Hepatocyte (in vitro differentiated cells): ENCODE measurements at regions not wholly inside any gene's neighbourhood (a gene's known extent, or its start where the extent isn't known, plus 50 kb on each side); places are given as distances from the start of the nearest gene placed in this dataset.
A peak's percentile ranks its signal among the peaks of the same experiment; 100 is the strongest.

ENCODE experiments used
- DNase-seq: peaks from one replicate; pipeline ENCODE4 v3.0.0-alpha.2; 2016; ENCODE audit warnings: low spot score
- H2AFZ ChIP-seq: fragments of 200-600 bp; sonication (generic); 2 replicates; pipeline ENCODE4 v1.6.0; 2016; ENCODE audit warnings: antibody characterized with exemption, mild to moderate bottlenecking
- H3K27ac ChIP-seq: fragments of 200-600 bp; sonication (generic); 2 replicates; pipeline ENCODE4 v1.5.1; 2016; ENCODE audit warnings: mild to moderate bottlenecking
- H3K27me3 ChIP-seq: fragments of 200-600 bp; sonication (generic); 2 replicates; pipeline ENCODE4 v1.6.1; 2016
- H3K36me3 ChIP-seq: fragments of 200-600 bp; sonication (generic); replicated peaks from 2 replicates; pipeline ENCODE4 v1.5.1; 2016; ENCODE audit warnings: low read depth; ENCODE audit not compliant: insufficient read depth
- H3K4me1 ChIP-seq: fragments of 200-600 bp; sonication (generic); 2 replicates; pipeline ENCODE4 v1.5.1; 2016; ENCODE audit warnings: mild to moderate bottlenecking, moderate library complexity; ENCODE audit not compliant: insufficient read depth
- H3K4me2 ChIP-seq: fragments of 200-600 bp; sonication (generic); 2 replicates; pipeline ENCODE4 v1.6.0; 2016
- H3K4me3 ChIP-seq: fragments of 200-600 bp; sonication (generic); 2 replicates; pipeline ENCODE4 v1.5.1; 2016; ENCODE audit warnings: mild to moderate bottlenecking
- H3K79me2 ChIP-seq: fragments of 200-600 bp; sonication (generic); 2 replicates; pipeline ENCODE4 v1.6.0; 2017; ENCODE audit warnings: mild to moderate bottlenecking
- H3K9me2 ChIP-seq: fragments of 200-600 bp; sonication (generic); replicated peaks from 2 replicates; pipeline ENCODE4 v1.6.0; 2017; ENCODE audit warnings: mild to moderate bottlenecking; ENCODE audit not compliant: insufficient read depth
- H3K9me3 ChIP-seq: fragments of 200-600 bp; sonication (generic); 2 replicates; pipeline ENCODE4 v1.5.1; 2016; ENCODE audit warnings: low read depth, mild to moderate bottlenecking
- H4K20me1 ChIP-seq: fragments of 200-600 bp; sonication (generic); 2 replicates; pipeline ENCODE4 v1.6.0; 2016; ENCODE audit warnings: mild to moderate bottlenecking; ENCODE audit not compliant: insufficient read depth, poor library complexity, severe bottlenecking
- EZH2 ChIP-seq: fragments of 200-600 bp; sonication (generic); IDR thresholded peaks from 2 replicates; pipeline ENCODE4 v1.6.1; 2016; ENCODE audit warnings: antibody characterized with exemption, mild to moderate bottlenecking, borderline replicate concordance
- EZH2phosphoT487 ChIP-seq: fragments of 200-600 bp; sonication (generic); IDR thresholded peaks from one replicate; pipeline ENCODE4 v1.6.1; 2018; ENCODE audit warnings: antibody characterized with exemption, mild to moderate bottlenecking, low read depth, moderate library complexity; ENCODE audit not compliant: unreplicated experiment, severe bottlenecking
- WGBS: methylation state at CpG from one replicate; pipeline ENCODE4 v1.1.6; 2016; ENCODE audit warnings: low lambda C conversion rate; ENCODE audit errors: missing lambda C conversion rate; 5-methylcytosine and 5-hydroxymethylcytosine counted together
- TF ChIP-seq, protein P1 (sequence below): fragments of 200-600 bp; sonication (generic); IDR thresholded peaks from 2 replicates; pipeline ENCODE4 v1.5.1; 2016; ENCODE audit warnings: antibody characterized with exemption, mild to moderate bottlenecking; ENCODE audit not compliant: poor library complexity

DNA sequence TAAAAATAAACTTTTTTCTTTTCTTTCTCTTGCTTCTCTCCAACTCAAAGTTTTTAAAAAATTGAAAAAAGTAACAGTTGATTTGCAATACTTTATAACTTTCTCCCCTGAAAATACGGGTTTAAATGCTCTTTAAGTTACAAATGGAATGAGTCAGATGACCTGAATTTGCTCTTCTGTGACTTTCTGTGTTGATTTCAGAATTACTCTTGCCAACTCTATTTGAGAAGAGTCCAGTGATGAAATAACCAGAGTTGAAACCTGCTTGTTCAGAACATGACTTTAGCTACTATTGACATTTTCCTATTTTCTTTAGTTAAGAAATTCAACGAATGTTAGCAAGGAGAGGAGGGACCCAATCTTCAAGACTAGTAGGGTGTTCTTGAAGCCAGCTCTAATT, 146.1 kb upstream of the ZSWIM2 start:
- Histone ChIP-seq H3K27ac (no peak overlapping the region), H2AFZ (no peak overlapping the region), H3K79me2 (no peaks in the 10 kb centered on the region), H3K9me3 (no peaks in the 10 kb centered on the region), H4K20me1 (no peaks in the 10 kb centered on the region), H3K9me2 (no peaks in the 10 kb centered on the region), H3K27me3 (no peaks in the 10 kb centered on the region), H3K4me2 (no peak overlapping the region), H3K4me1 (no peaks in the 10 kb centered on the region), H3K36me3 (no peaks in the 10 kb centered on the region), H3K4me3 (no peak overlapping the region)
- TF ChIP-seq EZH2phosphoT487 = no peak
- TF ChIP-seq EZH2 = no peak
- TF ChIP-seq, protein P1, sequence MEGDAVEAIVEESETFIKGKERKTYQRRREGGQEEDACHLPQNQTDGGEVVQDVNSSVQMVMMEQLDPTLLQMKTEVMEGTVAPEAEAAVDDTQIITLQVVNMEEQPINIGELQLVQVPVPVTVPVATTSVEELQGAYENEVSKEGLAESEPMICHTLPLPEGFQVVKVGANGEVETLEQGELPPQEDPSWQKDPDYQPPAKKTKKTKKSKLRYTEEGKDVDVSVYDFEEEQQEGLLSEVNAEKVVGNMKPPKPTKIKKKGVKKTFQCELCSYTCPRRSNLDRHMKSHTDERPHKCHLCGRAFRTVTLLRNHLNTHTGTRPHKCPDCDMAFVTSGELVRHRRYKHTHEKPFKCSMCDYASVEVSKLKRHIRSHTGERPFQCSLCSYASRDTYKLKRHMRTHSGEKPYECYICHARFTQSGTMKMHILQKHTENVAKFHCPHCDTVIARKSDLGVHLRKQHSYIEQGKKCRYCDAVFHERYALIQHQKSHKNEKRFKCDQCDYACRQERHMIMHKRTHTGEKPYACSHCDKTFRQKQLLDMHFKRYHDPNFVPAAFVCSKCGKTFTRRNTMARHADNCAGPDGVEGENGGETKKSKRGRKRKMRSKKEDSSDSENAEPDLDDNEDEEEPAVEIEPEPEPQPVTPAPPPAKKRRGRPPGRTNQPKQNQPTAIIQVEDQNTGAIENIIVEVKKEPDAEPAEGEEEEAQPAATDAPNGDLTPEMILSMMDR = no peak
- DNase-seq = no peak
- whole genome bisulfite sequencing = 74% methylated on average over 2 of the region's 2 CpGs

DNA sequence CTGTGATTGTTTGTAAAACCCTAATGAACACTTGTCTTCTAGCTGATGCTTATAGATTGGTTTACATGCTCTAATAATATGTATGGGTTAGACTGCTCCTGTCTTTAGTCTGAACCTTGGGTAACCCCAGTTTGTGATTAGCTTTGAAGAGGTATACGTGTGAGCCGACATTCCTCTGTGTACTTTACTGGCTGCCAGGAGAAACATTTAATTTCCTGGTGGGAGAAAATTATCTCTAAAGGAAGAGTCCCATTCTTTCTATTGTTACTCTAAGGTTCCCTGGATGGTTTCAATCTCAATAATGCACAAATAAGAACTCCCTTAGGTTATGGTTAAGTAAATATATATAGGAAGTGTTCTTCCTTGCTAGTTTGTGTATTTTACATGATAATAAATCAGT, 143.6 kb upstream of the ZSWIM2 start:
- TF ChIP-seq, protein P1 = no peak
- TF ChIP-seq EZH2phosphoT487 (no peak), EZH2 (no peak)
- no peak for DNase-seq

DNA sequence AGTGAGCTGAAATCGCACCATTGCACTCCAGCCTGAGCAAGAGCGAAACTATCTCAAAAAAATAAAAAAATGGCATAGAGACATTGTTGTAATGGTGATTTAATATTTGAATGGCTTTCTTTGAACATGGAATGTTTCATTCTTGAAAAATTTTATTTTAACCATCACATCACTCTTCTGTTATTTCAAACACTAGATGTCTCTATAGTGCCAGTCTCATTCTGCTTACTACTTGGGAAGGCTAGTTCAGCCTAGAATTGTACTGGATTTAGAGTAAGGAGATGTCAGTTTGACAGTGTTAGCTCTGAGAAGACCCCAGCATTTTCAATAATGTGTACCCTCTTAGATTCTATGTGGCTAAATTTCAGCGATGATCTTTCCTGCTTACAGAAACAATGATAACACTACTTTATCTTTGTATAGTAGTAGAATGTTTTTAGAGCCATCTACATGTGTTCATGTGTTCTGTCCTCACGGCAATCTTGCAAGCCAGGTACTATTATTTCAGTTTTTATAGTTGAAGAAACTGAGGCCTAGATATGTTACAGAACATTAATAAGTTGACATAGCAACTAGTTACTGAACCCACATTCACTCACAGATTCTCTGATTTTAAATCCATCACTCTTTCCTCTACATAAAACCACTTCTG, 142.9 kb upstream of the ZSWIM2 start:
- DNase-seq = no peak
- no peak overlapping the region for H3K4me3 ChIP-seq
- H3K9me3 ChIP-seq = no peaks in the 10 kb centered on the region
- whole genome bisulfite sequencing = 92% methylated on average over 4 of the region's 4 CpGs
- no peak overlapping the region for H2AFZ ChIP-seq
- no peak overlapping the region for H3K27ac ChIP-seq
- no peak overlapping the region for H3K4me2 ChIP-seq
- H4K20me1 ChIP-seq = no peaks in the 10 kb centered on the region
- no peaks in the 10 kb centered on the region for H3K4me1 ChIP-seq
- no peaks in the 10 kb centered on the region for H3K79me2 ChIP-seq
- TF ChIP-seq, protein P1 = peak; percentile 33
- TF ChIP-seq EZH2phosphoT487 (no peak), EZH2 (no peak)
- H3K36me3 ChIP-seq = no peaks in the 10 kb centered on the region
- H3K9me2 ChIP-seq = no peaks in the 10 kb centered on the region
- H3K27me3 ChIP-seq = no peaks in the 10 kb centered on the region

More for the DNA sequence above, 143.6 kb upstream of the ZSWIM2 start:
- Histone ChIP-seq H3K79me2 (no peaks in the 10 kb centered on the region), H2AFZ (no peak overlapping the region), H3K4me1 (no peaks in the 10 kb centered on the region), H4K20me1 (no peaks in the 10 kb centered on the region), H3K27ac (no peak overlapping the region), H3K4me3 (no peak overlapping the region), H3K9me3 (no peaks in the 10 kb centered on the region), H3K36me3 (no peaks in the 10 kb centered on the region), H3K4me2 (no peak overlapping the region), H3K27me3 (no peaks in the 10 kb centered on the region), H3K9me2 (no peaks in the 10 kb centered on the region)
- 49% methylated on average over 2 of the region's 2 CpGs for WGBS

DNA sequence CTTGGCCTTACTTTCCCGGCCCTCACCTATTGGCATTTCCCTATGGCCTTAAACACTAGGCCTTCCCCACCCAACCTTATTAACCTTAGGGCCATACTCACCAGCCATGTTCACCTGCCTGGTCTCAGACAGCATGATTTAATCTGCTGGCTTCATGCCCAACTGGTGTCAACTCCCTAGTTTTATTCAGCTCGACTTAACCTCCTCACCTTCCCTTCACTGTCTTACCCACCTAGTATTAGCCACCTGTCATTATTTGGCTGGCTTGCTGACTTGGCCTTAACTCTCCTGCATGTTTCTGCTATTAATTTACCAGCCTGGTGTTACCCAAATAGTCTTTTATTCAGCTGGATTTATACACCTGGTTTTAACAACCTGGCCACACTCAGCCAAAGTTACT, 136.0 kb upstream of the ZSWIM2 start:
- Histone ChIP-seq H3K9me2 (no peaks in the 10 kb centered on the region), H3K27me3 (no peaks in the 10 kb centered on the region), H3K4me2 (no peak overlapping the region), H4K20me1 (no peaks in the 10 kb centered on the region), H2AFZ (no peak overlapping the region), H3K79me2 (no peaks in the 10 kb centered on the region), H3K36me3 (no peaks in the 10 kb centered on the region), H3K9me3 (no peaks in the 10 kb centered on the region), H3K4me1 (no peaks in the 10 kb centered on the region), H3K27ac (no peak overlapping the region), H3K4me3 (no peak overlapping the region)
- TF ChIP-seq, protein P1 = no peak
- TF ChIP-seq EZH2phosphoT487 (no peak), EZH2 (no peak)
- DNase-seq = no peak
- 94% methylated on average over 2 of the region's 2 CpGs for WGBS
